ENCODE measurements at regions not wholly inside any gene's neighbourhood (a gene's known extent, or its start where the extent isn't known, plus 50 kb on each side); places are given as distances from the start of the nearest gene placed in this dataset.
"Not testable (repeated sequence)": the region's sequence is repeated elsewhere in the genome, so short reads cannot be mapped to it uniquely, and the experiment has no call there.

- DNase-seq (ENCODE audit: low read depth) = no peak
Measured at GRCh38 chr20:48041078-48041780, 255.9 kb upstream of the SULF2 start.

DNA sequence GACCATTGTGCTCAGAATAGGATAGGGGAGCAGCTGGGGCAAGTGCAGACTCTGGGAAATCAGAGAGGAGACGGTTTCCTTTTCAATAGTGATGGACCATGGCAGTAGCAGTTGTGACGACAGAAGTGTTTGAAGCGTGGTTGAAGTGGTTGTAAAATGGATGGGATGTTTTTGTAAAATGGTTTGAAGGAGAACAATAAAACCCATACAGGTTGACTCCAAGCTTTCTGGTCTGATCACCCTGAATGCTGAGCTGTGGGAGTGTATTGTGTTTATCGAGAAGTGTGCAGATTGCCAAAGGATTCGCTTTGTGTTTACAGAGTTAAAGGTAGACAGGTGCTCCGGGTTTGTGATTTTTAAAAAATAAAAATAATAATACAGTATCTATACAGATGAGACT, 255.2 kb upstream of the SULF2 start:
- DNase-seq (ENCODE audit: low read depth) = no peak

GRCh38 chr20:48040051-48040450, 254.8 kb upstream of the SULF2 start:
- no peak for DNase-seq (ENCODE audit: low read depth)

GRCh38 chr20:48039514-48039913, 254.2 kb upstream of the SULF2 start:
- no peak for DNase-seq (ENCODE audit: low read depth)

DNA sequence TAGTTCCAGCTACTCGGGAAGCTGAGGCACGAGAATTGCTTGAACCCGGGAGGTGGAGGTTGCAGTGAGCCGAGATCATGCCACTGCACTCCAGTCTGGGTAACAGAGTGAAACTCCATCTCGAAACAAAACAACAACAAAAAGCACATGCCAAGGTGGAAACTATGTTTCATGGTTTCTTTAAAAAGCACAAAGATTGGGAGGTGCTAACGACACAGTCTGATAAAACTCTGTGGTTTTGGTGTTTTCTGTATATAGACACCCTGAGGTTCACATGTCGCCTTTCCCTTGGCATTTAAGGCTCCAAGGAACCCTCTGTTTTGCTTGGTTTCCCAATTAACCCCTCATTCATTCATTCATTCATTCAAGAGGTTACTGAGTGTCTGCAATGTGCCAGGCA, 253.4 kb upstream of the SULF2 start:
- DNase-seq (ENCODE audit: low read depth) = no peak

GRCh38 chr20:48037798-48038197, 252.5 kb upstream of the SULF2 start:
- not testable (repeated sequence) for DNase-seq (ENCODE audit: low read depth)

- DNase-seq (ENCODE audit: low read depth) = no peak
Measured at GRCh38 chr20:48035961-48036731, 250.9 kb upstream of the SULF2 start.

DNA sequence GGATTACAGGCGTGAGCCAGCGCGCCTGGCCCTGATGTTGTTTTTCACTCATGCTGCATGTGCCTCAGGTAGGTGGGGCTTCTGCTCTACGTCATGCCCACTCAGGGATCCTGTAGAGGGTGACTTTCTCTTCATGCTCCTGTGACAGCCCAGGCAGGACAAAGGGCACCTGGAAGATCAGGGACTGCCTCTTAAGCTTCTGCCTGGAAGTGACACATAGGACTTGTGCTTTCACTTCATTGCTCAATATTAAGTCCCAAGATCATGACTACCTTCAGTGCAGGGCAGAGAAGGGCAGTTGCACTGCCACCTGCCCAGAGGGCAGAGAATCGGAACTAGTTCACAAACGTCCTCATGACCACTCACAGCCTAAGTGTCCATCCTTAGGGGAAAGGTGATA, 249.5 kb upstream of the SULF2 start:
- no peak for DNase-seq (ENCODE audit: low read depth)

GRCh38 chr20:48033005-48033404, 247.7 kb upstream of the SULF2 start:
- not testable (repeated sequence) for DNase-seq (ENCODE audit: low read depth)

DNA sequence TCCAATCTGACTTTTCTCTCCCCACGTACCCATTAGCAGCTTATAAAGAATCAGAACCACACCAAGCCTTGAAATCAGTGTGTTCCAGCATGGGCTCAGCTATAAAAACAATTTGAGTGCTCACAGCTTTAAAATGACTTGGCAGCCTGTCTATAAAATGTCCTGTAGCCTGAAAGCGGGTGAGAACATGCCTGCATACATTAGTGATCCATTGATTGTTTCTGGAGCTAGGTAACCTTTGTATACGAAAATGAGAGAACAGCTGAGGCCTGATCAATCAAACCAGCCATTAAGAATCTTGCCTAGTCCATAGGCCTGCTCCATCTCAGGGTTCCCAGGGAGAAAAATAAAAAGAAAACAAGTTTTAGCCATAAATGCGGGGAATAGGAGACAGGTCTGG, 245.8 kb upstream of the SULF2 start:
- DNase-seq (ENCODE audit: low read depth) = no peak

DNA sequence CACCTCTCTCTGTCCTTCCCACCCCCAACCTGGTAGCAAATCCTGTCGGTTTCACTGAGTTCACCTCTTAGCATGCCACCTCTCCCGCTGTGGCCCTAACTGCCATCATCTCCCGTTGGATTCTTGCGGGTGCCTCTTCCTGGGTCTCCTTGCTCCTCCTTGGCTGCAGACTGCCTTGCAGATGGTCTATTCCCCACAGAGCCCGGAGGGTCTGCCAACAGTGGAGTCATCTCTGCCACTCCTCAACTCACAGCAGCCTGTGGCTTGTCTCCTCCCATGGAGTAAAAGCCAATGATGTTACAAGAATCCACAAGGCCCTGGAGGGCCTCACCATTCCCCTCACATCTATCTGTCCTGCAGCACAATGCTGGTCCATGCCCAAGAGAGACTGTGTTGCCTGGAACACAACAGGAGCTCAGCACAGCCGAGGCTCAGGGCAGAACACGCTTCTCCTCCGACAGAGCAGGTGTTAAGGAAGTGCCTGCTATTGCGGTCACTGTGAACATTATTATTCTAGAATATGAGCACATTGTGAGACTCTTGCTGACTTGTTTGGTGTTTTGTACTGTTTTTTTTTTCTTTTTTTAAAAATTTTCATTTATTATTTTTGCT, 241.8 kb upstream of the SULF2 start:
- no peak for DNase-seq (ENCODE audit: low read depth)

- DNase-seq (ENCODE audit: low read depth) = no peak
Measured at GRCh38 chr20:48025661-48026060, 240.4 kb upstream of the SULF2 start.

DNA sequence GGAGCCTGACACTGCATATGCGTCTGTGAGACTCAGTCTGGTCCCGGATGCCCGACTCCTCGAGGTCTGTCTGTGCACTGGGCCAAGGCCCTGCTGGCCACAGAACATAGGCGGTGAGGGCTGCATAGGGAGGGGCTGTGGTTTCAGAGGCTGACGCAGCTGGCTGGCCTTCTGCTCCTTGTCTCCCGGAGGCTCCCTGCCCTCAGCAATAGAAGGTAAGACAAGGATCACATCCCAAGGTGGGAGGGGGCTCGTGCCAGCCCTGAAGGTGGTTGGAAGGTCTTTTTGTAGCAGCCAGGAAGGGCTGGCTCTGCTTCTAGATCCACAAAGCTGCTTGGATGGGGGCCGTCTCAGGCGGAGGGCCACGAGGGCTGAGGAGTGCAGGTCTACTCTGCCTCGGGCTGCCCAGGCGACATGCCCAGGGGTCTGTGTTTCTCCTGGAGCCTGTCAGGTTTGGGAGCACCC, 239.8 kb upstream of the SULF2 start:
- no peak for DNase-seq (ENCODE audit: low read depth)

DNA sequence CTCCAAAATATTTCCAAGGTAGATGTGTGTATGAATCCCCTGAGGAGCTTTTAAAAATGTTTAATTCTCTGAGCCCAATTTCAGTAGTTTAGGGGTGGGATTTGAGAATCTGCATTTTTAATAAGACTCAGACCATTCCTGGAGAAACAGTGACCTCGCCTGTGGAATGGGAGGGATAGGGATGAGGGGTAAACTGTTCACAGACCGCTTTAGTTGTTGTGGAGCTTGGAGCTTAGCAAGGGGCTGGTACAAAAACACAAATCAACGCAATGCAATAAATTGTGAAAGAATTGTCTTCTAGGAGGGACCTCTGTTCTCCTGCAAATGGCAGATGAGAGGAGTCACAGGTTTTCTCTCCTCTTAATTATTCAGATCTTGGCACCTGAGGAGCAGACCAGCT, 239.3 kb upstream of the SULF2 start:
- no peak for DNase-seq (ENCODE audit: low read depth)

- not testable (repeated sequence) for DNase-seq (ENCODE audit: low read depth)
Measured at GRCh38 chr20:48020696-48021095, 235.4 kb upstream of the SULF2 start.

GRCh38 chr20:48019940-48020339, 234.7 kb upstream of the SULF2 start:
- no peak for DNase-seq (ENCODE audit: low read depth)

DNA sequence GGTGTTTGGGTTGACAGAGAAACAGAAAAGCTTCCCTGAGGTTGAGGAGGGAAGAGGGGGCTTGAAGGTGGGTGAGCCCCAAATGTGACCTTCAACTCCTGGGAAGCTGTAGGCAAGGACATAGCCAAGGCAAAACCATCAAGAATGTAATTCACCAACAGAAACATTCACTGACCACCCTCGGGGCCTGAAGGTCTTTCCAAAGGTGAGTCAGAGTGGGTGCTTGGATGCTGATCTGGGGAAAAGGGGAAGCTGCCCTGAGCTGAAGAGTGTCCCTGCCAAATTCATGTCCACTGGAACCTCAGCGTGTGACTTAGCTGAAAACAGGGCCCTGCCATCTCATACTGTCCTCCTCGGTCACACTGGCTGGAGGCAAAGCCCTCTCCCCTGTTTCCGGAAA, 234.2 kb upstream of the SULF2 start:
- DNase-seq (ENCODE audit: low read depth) = no peak

GRCh38 chr20:48018851-48019250, 233.6 kb upstream of the SULF2 start:
- DNase-seq (ENCODE audit: low read depth) = not testable (repeated sequence)

GRCh38 chr20:48017992-48018391, 232.7 kb upstream of the SULF2 start:
- DNase-seq (ENCODE audit: low read depth) = no peak

DNA sequence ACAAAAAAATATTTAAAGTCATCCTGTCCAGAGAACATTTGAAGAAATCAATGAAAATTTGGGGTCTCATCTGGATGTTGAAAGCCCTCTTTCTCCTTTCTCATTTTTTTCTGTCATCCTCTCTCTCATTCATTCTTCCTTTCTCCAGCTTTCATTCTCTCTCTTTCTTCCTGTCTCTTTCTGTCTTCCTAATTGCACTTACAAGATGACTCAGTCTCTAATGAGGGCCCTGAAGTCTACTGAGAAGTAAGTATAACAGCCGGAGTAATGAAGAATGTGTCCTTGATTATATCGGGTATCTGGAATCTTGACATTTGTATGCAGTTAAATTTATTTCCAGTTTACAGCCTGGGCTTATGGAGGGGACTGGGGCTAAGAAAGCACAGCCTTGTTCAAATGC, 232.2 kb upstream of the SULF2 start:
- no peak for DNase-seq (ENCODE audit: low read depth)

GRCh38 chr20:48015943-48016723, 230.9 kb upstream of the SULF2 start:
- DNase-seq (ENCODE audit: low read depth) = no peak

DNA sequence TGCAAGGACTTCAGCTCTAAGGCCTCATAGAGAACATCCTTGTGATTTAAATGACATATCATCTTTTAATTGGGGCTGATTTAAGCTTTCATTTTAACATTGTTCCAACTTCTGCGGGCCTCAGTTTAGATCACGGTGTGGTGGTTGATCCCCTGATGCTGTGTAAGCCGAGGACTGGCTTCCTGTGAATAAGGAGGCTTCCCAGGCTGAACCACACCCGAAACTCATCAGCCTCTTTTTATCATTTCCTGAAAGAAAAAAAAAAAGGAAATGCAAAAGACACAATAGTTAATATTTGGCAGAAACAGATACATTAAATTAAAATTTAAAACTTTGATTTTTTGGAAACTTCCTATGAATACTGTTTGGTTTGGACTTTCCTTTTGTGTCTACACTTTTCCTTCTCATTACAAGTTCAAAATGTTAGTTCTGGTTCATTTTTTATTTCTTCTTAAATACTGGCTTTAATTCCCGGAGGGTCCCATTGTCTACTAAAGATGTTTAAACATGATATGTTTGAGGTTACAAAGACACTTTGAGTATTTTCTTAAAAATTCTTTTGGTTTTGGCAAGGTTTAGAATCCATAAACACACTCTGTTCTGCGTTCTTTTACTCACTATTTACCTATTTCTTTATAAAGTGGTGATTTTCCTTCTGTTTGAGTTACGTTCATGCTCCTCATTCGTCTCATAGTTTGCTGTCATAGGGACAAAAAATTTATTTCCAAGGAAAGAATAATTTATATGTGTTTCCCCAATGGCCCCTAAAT, 230.0 kb upstream of the SULF2 start:
- DNase-seq (ENCODE audit: low read depth) = no peak

Data from stimulated activated CD8-positive, alpha-beta memory T cell treated with anti-CD3 and anti-CD28 coated beads, Interleukin-4, amount 100 ng/mL, for 24 hours (primary cell).